ENCODE measurements at regions not wholly inside any gene's neighbourhood (a gene's known extent, or its start where the extent isn't known, plus 50 kb on each side); places are given as distances from the start of the nearest gene placed in this dataset.

GRCh38 chr15:87347806-87348515, 908.6 kb downstream of the NTRK3 start:
- DNase-seq = no peak

GRCh38 chr15:87345961-87346360, 910.6 kb downstream of the NTRK3 start:
- no peak for DNase-seq

GRCh38 chr15:87343966-87344365, 912.6 kb downstream of the NTRK3 start:
- DNase-seq = no peak

GRCh38 chr15:87340370-87340769, 916.2 kb downstream of the NTRK3 start:
- DNase-seq = no peak

GRCh38 chr15:87326269-87326668, 930.3 kb downstream of the NTRK3 start:
- no peak for DNase-seq

GRCh38 chr15:87322870-87323269, 933.7 kb downstream of the NTRK3 start:
- no peak for DNase-seq

GRCh38 chr15:87322265-87322664, 934.3 kb downstream of the NTRK3 start:
- no peak for DNase-seq

GRCh38 chr15:87317900-87318299, 938.6 kb downstream of the NTRK3 start:
- no peak for DNase-seq

GRCh38 chr15:87312221-87312620, 944.3 kb downstream of the NTRK3 start:
- DNase-seq = no peak

- no peak for DNase-seq
These were observed 956.4 kb downstream of the NTRK3 start for GRCh38 chr15:87300146-87300545.

- DNase-seq = no peak
These were observed 961.7 kb downstream of the NTRK3 start for GRCh38 chr15:87294854-87295253.

GRCh38 chr15:87293031-87293430, 963.5 kb downstream of the NTRK3 start:
- DNase-seq = no peak

- no peak for DNase-seq
These were observed 969.4 kb downstream of the NTRK3 start for GRCh38 chr15:87287156-87287555.

GRCh38 chr15:87269566-87269965, 987.0 kb downstream of the NTRK3 start:
- no peak for DNase-seq

- no peak for DNase-seq
These were observed 987.9 kb downstream of the NTRK3 start for GRCh38 chr15:87268675-87269074.

- DNase-seq = no peak
These were observed 988.7 kb downstream of the NTRK3 start for GRCh38 chr15:87267798-87268197.

GRCh38 chr15:87263871-87264270, 992.7 kb downstream of the NTRK3 start:
- no peak for DNase-seq

- no peak for DNase-seq
These were observed 993.2 kb downstream of the NTRK3 start for GRCh38 chr15:87263296-87263695.

- no peak for DNase-seq
These were observed 1010.9 kb downstream of the NTRK3 start for GRCh38 chr15:87245592-87245991.

- DNase-seq = no peak
These were observed 1013.1 kb downstream of the NTRK3 start for GRCh38 chr15:87243474-87243873.

GRCh38 chr15:87239582-87240230, 1016.8 kb downstream of the NTRK3 start:
- no peak for DNase-seq

- DNase-seq = no peak
These were observed 1018.0 kb downstream of the NTRK3 start for GRCh38 chr15:87238451-87239068.

GRCh38 chr15:87228460-87228859, 1028.1 kb downstream of the NTRK3 start:
- DNase-seq = no peak

- peak; percentile 21 for DNase-seq
These were observed 1028.7 kb downstream of the NTRK3 start for GRCh38 chr15:87227846-87228245.
